ENCODE measurements at regions not wholly inside any gene's neighbourhood (a gene's known extent, or its start where the extent isn't known, plus 50 kb on each side); places are given as distances from the start of the nearest gene placed in this dataset.
"Not testable (repeated sequence)": the region's sequence is repeated elsewhere in the genome, so short reads cannot be mapped to it uniquely, and the experiment has no call there.

DNA sequence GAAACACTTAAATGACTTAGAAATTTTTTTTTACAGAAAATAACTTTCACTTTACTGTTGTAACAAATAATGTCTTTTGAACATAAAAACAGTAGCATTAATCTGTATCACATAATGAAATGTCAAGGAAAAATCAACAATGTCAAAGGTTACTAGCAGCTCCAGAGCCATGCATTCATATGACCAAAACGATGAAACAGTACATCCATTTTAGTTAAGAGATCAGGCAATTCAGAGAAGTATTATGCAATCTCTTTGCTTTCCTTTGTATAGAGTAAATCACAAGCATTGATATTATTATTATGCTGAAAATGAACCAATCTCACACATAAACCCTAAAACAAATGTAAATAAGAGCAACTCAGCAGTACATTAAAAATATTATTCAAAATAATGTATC is 748.9 kb downstream of the PLA2G4A start:
- BruUV-seq (replicated peaks): no TSS peak
- H3K4me2 ChIP-seq: no peak overlapping the region
- no peaks in the 10 kb centered on the region for H3K4me1 ChIP-seq (replicated peaks; ENCODE audit: insufficient read depth)
- H3K4me3 ChIP-seq: no peak overlapping the region
- ChIA-PET CTCF (no interaction called here), POLR2A (ENCODE audit: unreplicated experiment) (no interaction called here)
- no peaks in the 10 kb centered on the region for H3F3A ChIP-seq (ENCODE audit: insufficient read depth, low read depth)
- no peaks in the 10 kb centered on the region for H3K9me3 ChIP-seq (ENCODE audit: insufficient read depth, low read depth)
- H3K27ac ChIP-seq: no peak overlapping the region
- H3K27me3 ChIP-seq (ENCODE audit: insufficient read depth, low read depth): no peaks in the 10 kb centered on the region
- H3K9me2 ChIP-seq (ENCODE audit: insufficient read depth): no peaks in the 10 kb centered on the region
- no peaks in the 10 kb centered on the region for H3K36me3 ChIP-seq (ENCODE audit: low read depth)
- intact Hi-C loops (cut with micrococcal nuclease; ENCODE audit: unreplicated experiment): no loop called here
- H3K79me2 ChIP-seq (ENCODE audit: low read depth): no peaks in the 10 kb centered on the region
- no peak overlapping the region for H2AFZ ChIP-seq
- no peak for TF ChIP-seq CTCF (conservative IDR thresholded peaks at IDR 0.05)
- TF ChIP-seq EZH2 (IDR thresholded peaks at IDR 0.05; ENCODE audit: low read depth): no peak
- DNase-seq: no peak
- no peaks in the 10 kb centered on the region for H4K20me1 ChIP-seq (ENCODE audit: insufficient read depth)

GRCh38 chr1:187588917-187589316 is 760.2 kb downstream of the PLA2G4A start:
- no peak for TF ChIP-seq EZH2 (IDR thresholded peaks at IDR 0.05; ENCODE audit: low read depth)
- no peak for TF ChIP-seq CTCF (conservative IDR thresholded peaks at IDR 0.05)
- intact Hi-C loops (cut with micrococcal nuclease; ENCODE audit: unreplicated experiment): no loop called here

GRCh38 chr1:187605736-187606135 is 777.0 kb downstream of the PLA2G4A start:
- ChIA-PET CTCF (no interaction called here), POLR2A (ENCODE audit: unreplicated experiment) (no interaction called here)
- intact Hi-C loops (cut with micrococcal nuclease; ENCODE audit: unreplicated experiment): no loop called here
- H3K27me3 ChIP-seq (ENCODE audit: insufficient read depth, low read depth): no peaks in the 10 kb centered on the region
- no TSS peak for BruUV-seq (replicated peaks)
- TF ChIP-seq CTCF (conservative IDR thresholded peaks at IDR 0.05) (no peak), EZH2 (IDR thresholded peaks at IDR 0.05; ENCODE audit: low read depth) (no peak)
- no peak overlapping the region for H3K4me3 ChIP-seq
- no peaks in the 10 kb centered on the region for H3K9me3 ChIP-seq (ENCODE audit: insufficient read depth, low read depth)
- no peaks in the 10 kb centered on the region for H3K36me3 ChIP-seq (ENCODE audit: low read depth)
- no peaks in the 10 kb centered on the region for H3K9me2 ChIP-seq (ENCODE audit: insufficient read depth)
- no peak for DNase-seq
- H3K4me2 ChIP-seq: no peak overlapping the region
- no peaks in the 10 kb centered on the region for H3K4me1 ChIP-seq (replicated peaks; ENCODE audit: insufficient read depth)
- no peak overlapping the region for H2AFZ ChIP-seq
- no peaks in the 10 kb centered on the region; the same call in 1 of the 2 replicates for H4K20me1 ChIP-seq (ENCODE audit: insufficient read depth)
- H3K79me2 ChIP-seq (ENCODE audit: low read depth): no peaks in the 10 kb centered on the region
- no peak overlapping the region for H3K27ac ChIP-seq
- no peaks in the 10 kb centered on the region for H3F3A ChIP-seq (ENCODE audit: insufficient read depth, low read depth)

More at GRCh38 chr1:187588917-187589316, 760.2 kb downstream of the PLA2G4A start:
- Histone ChIP-seq H3K79me2 (ENCODE audit: low read depth) (no peaks in the 10 kb centered on the region), H2AFZ (no peak overlapping the region), H3K36me3 (ENCODE audit: low read depth) (no peaks in the 10 kb centered on the region), H3K9me2 (ENCODE audit: insufficient read depth) (no peaks in the 10 kb centered on the region), H3K4me3 (no peak overlapping the region), H3K27ac (no peak overlapping the region), H3K9me3 (ENCODE audit: insufficient read depth, low read depth) (no peaks in the 10 kb centered on the region; the same call in 1 of the 2 replicates), H3K27me3 (ENCODE audit: insufficient read depth, low read depth) (no peaks in the 10 kb centered on the region), H3F3A (ENCODE audit: insufficient read depth, low read depth) (no peaks in the 10 kb centered on the region), H4K20me1 (ENCODE audit: insufficient read depth) (no peaks in the 10 kb centered on the region), H3K4me2 (no peak overlapping the region), H3K4me1 (replicated peaks; ENCODE audit: insufficient read depth) (no peaks in the 10 kb centered on the region)
- no TSS peak for BruUV-seq (replicated peaks)
- no peak for DNase-seq
- CTCF ChIA-PET: no interaction called here
- POLR2A ChIA-PET (ENCODE audit: unreplicated experiment): interaction anchor here (0.6 kb wide), 1 partner anchor 73 kb away, joined by 3 read pairs; no protein-coding TSS in a partner anchor

DNA sequence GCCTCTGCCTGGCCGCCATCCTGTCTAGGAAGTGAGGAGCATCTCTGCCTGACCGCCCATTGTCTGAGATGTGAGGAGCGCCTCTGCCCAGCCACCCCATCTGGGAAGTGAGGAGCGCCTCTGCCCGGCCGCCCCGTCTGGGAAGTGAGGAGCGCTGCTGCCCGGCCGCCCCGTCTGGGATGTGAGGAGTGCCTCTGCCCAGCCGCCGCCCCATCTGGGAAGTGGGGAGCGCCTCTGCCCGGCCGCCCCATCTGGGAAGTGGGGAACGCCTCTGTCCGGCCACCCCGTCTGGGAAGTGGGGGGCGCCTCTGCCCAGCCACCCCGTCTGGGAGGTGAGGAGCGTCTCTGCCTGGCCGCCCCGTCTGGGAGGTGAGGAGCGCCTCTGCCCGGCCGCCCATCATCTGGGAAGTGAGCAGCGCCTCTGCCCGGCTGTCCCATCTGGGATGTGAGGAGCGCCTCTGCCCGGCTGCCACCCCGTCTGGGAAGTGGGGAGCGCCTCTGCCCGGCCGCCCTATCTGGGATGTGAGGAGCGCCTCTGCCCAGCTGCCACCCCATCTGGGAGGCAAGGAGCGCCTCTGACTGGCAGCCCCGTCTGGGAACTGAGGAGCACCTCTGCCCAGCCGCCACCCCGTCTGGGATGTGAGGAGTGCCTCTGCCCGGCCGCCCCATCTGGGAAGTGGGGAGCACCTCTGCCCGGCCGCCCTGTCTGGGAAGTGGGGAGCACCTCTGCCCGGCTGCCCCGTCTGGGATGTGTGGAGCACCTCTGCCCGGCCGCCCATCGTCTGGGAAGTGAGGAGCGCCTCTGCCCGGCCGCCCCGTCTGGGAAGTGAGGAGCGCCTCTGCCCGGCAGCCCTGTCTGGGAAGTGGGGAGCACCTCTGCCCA is 787.3 kb downstream of the PLA2G4A start:
- POLR2A ChIA-PET (ENCODE audit: unreplicated experiment); H3K9me2 ChIP-seq (ENCODE audit: insufficient read depth); H3K4me3 ChIP-seq; H3K27ac ChIP-seq; H3K27me3 ChIP-seq (ENCODE audit: insufficient read depth, low read depth); H3K79me2 ChIP-seq (ENCODE audit: low read depth); H3K36me3 ChIP-seq (ENCODE audit: low read depth); H3K4me2 ChIP-seq; H3F3A ChIP-seq (ENCODE audit: insufficient read depth, low read depth); CTCF ChIA-PET; DNase-seq; H4K20me1 ChIP-seq (ENCODE audit: insufficient read depth); BruUV-seq (replicated peaks); H2AFZ ChIP-seq; H3K4me1 ChIP-seq (replicated peaks; ENCODE audit: insufficient read depth); H3K9me3 ChIP-seq (ENCODE audit: insufficient read depth, low read depth); intact Hi-C loops (cut with micrococcal nuclease; ENCODE audit: unreplicated experiment): not testable (repeated sequence)

- H3K9me2 ChIP-seq (ENCODE audit: insufficient read depth); H3K4me3 ChIP-seq; H3K27ac ChIP-seq; BruUV-seq (replicated peaks); H3F3A ChIP-seq (ENCODE audit: insufficient read depth, low read depth); H3K4me1 ChIP-seq (replicated peaks; ENCODE audit: insufficient read depth); H2AFZ ChIP-seq; H4K20me1 ChIP-seq (ENCODE audit: insufficient read depth); H3K9me3 ChIP-seq (ENCODE audit: insufficient read depth, low read depth); H3K36me3 ChIP-seq (ENCODE audit: low read depth); intact Hi-C loops (cut with micrococcal nuclease; ENCODE audit: unreplicated experiment); H3K79me2 ChIP-seq (ENCODE audit: low read depth); POLR2A ChIA-PET (ENCODE audit: unreplicated experiment); H3K27me3 ChIP-seq (ENCODE audit: insufficient read depth, low read depth); CTCF ChIA-PET; DNase-seq; H3K4me2 ChIP-seq: not testable (repeated sequence)
Observed at GRCh38 chr1:187616830-187617229, 788.1 kb downstream of the PLA2G4A start.

All from PC-9 (cell line).